Forelimb muscle (tissue), 1 donor: ENCODE measurements at regions not wholly inside any gene's neighbourhood (a gene's known extent, or its start where the extent isn't known, plus 50 kb on each side); places are given as distances from the start of the nearest gene placed in this dataset.
A peak's percentile ranks its signal among the peaks of the same experiment; 100 is the strongest.

Experiments
- DNase-seq: peaks from one replicate; pipeline ENCODE4 v3.0.0-alpha.2; 2013; ENCODE audit warnings: low read depth

DNA sequence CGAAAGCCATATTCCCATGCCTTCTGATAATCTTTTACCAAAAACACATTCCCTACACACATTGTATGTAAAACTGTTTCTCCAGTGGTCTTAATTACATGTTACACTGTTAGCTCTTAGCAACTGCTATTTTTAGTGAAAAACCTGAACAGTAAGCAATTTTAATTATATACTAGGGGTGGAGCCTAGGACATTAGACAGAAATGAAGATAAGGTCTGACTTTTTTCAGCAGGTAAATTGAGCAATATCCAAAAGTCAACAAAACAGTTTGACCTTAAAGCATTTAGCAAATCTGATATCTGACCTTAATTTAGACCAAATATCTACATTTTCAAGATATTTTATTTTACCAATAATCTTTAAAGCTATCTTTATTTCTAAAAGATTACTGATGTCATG lies 60.2 kb downstream of the PDE6H start:
- DNase-seq = no peak

DNA sequence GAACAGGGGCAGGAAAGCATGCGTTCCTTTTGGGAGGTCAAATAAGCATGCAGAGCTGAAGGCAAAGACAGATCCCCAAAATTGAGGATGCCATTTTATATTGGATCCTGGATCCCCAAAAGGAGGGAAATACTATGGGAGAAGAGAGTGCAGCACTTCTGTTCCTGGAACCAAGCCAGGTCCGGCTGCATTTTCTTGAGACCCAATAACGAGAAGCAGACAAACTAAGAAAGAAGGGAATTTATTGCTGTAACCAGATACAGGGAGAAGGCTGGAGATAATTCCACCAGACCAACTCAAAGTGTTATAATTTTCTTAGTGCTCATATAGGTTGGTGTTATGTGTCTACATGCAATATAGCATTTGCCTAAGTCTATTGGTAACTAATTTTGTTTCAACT lies 60.8 kb downstream of the PDE6H start:
- DNase-seq = no peak

DNA sequence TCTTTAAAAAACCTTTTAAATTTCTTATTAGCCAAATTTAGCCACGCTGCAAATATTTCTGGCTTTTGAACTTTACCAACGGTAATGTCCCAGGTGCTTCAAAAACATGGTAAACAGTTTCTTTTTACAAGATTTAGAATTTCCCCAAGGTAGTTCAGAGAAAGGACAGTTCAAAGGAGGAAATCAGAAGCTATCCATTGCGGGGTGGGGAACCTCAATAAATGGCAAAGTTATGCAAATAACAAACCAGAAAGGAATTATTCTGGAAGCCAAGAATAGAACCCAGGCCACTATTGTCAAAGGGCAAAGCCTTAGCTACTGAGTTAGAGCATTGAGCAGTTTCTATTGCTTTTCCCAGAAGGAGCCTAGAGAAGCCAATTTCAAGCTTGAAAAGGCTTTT lies 62.3 kb downstream of the PDE6H start:
- no peak for DNase-seq

DNA sequence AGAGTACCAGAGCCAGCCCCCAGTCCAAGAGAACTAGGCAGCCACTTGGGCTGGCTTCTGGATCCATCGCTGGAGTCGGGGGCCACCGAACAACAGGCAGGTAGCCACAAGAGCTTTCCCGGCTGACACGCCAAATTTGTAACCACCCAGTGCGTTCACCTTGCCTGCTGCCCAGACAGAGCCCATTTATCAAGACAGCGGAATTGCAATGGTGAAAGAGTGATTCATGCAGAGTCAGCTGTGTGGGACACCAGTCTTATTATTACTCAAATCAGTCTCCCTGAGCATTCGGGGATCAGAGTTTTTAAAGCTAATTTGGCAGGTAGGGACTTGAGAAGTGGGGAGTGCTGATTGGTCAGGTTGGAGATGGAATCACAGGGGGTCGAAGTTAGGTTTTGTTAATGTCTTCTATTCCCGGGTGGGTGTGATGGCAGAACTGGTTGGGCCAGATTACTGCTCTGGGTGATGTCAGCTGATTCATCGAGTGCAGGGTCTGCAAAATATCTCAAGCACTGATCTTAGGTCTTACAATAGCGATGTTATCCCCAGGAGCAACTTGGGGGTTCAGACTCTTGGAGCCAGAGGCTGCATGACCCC lies 64.3 kb downstream of the PDE6H start:
- no peak for DNase-seq

DNA sequence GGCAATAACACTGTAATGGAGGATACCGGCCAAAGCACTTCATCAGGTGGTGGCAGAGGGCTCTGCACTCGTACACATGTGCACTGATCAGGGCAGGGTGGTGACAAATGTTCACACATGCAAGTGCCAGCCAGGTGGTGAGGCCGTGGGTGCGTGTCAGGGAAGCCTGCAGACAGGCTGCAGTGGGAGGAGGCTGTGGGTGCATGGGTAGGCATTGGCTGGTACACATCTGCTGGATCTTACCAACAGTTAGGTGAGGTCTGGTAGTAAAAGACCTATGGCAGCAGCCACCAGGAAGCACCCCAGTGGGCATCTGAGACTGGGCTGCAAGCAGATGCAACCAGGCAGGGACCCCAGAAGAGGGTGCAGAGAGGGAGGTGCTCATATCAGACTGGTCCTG lies 65.3 kb downstream of the PDE6H start:
- no peak for DNase-seq

DNA sequence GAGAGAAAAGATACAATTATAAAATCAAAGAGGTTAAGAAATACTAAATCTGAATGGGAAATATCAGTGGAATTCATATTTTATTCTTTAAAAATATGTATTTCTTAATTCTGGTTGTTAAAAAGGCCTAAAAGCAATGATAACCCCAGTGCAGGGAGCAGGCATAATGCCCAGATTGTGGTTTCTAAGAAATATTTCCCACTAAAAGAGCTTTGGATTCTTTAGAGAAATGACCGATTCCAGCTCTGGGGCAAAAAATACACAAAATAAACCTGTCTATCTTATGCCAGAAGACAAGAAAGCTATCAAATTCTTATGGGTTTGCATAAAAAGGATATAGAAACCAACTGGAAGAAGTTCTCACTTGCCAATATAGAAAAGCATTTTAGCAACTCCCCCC lies 71.6 kb downstream of the PDE6H start:
- DNase-seq = no peak

DNA sequence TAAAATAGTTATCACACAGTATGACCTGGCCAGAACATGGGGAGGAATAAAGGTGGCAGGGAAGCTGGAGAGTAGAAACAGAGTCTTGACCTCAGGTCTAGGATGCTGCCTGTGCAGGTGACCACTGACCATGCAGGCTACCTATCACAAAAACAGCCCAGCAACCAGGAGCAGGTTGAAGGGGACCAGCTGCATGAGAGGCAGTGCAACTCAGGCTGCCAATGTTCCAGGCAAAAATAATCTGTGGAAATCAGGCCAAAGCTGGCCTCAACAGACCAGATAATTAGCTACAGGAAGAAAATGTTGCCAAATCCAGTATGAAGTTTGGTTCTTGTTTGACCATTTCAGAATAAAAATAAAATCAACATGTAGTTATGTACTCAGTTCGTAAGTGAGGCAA lies 72.6 kb downstream of the PDE6H start:
- DNase-seq = no peak

DNA sequence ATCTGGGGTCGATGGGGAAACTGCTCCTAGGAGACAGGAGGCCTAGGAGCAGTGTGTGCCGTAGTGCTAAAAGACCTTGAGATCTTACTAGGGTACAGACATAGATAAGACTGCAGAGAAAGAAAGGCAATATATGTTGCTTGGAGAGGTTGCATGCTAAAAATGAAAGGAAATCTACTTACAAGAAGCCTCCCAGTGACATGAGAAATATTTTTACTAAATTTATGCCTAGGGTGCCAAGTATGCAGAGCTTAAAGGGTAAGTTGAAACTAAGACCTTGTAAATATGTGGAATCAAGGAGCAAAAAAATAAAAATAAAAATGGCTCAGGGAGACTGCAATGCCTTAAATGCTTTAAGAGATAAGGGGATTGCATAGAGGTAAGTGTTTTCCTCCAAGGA lies 74.8 kb downstream of the PDE6H start:
- DNase-seq = no peak

DNA sequence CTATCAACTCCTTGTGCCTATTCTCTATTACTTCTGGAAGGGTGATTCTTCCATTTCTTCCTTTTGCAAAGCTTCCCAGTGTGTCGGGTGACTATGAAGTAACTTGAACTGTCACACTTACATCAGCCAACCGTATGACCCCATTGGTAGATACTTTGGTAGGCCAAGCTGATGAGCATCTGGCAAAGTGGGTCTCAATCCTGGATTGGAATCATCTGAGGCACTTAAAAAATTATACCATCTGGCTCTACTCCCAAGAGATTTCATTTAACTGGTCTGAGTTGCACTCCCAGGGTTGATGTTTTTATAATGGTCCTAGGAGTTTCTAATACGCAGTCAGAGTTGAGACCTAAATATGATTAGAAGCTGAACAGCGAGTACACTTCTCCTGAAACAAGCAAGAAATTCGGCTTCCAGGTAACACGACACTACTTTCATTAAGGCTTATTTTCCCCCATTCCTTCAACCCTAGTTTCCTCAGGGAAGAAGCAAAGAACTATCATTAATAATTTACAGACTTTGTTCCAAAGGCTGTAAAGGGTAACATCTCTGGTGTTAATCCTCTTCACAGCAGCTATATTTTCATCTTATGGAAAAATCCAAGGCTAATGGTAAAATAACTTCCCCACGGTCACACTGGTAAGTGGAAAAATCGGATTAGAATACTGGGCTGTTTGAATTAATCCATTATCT lies 76.8 kb downstream of the PDE6H start:
- no peak for DNase-seq

DNA sequence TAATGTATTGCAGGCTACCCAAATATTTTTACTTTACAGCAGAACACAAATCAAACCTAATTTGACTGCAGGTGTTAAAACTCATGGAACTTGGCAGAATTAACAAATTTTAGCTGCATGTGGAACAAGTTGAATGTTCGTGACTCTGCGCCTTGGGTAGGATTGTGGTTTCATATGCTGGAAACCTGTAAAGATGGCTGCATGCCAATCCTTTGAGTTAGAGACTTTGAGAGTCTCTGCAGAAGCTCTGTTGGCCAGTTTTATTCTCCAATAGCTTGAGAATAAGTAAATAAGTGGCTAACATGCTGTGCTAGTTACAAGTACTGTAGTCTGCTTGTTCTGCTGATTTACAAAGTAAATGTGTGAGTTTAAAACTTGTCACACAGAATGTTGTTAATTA lies 77.8 kb downstream of the PDE6H start:
- no peak for DNase-seq

DNA sequence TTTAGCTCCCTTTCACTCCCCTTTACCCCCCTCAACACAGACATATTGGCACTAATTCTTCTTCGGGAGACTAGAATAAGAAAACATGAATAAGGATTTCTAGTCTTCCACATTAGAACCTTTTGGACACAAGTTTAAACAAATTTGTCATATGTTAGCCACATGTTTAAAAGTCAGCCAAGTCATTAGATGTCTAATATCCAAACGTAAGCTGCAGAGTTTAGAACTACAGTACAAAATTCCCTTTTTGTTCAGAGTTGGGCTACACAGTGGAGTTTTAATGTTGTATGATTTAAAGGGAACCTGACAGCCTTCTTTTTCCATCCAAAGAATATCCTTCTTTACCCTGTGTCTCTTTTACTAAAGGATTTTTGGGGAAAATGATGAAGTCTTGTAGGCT lies 79.8 kb downstream of the PDE6H start:
- DNase-seq = peak; percentile 67

DNA sequence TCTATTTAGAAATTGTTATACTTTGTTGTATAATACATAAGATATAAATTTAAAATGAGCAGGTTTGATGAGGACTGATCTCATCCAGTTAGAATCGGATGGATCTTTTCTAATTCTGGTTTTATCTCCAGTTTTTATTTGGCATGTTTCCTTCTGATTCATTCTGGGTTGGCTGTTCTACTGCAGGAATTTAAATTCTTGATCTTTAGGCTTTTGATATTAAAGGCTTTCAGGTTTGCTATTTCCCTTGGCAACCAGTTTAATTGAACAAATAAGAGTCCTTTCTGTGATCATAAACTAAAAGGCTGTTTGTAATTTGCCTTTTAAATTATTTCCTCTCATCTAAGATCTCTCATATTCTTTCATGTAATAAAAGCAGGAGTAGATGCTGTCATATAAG lies 83.4 kb downstream of the PDE6H start:
- DNase-seq = no peak
